Naive thymus-derived CD8-positive, alpha-beta T cell (primary cell): ENCODE measurements at regions not wholly inside any gene's neighbourhood (a gene's known extent, or its start where the extent isn't known, plus 50 kb on each side); places are given as distances from the start of the nearest gene placed in this dataset.

Experiments
- ATAC-seq, 2 donors: fragments of 150-1000 bp; cut with Tn5 transposase in 1 of 2; sonication (Bioruptor Pico), chemical (Tn5 transposase) in 1 of 2; 1 replicate in 1 of 2; 2 replicates in 1 of 2; pipeline ENCODE4 v1.10.0; 2021; ENCODE audit warnings: mild to moderate bottlenecking in 2 of 2, moderate library complexity in 2 of 2
- POLR2A ChIA-PET: fragments of 350-600 bp; sonication (Branson Sonifier 250); formaldehyde crosslinking; loops from one replicate; lab custom pipeline; 2021; ENCODE audit warnings: antibody characterized with exemption; lab: Charles Lee
- DNase-seq, 10 donors: peaks; one replicate each; pipeline versions ENCODE4 v3.0.0 to v3.0.0-alpha.2; 2020 to 2022
- H3K27ac Mint-ChIP-seq, 10 donors: one replicate each; pipeline ENCODE4 v1.8.0; 2020 to 2022; ENCODE audit warnings: mild to moderate bottlenecking in 10 of 10, mixed read lengths in 10 of 10, moderate library complexity in 4 of 10, inconsistent platforms in 1 of 10
- H3K27me3 Mint-ChIP-seq, 5 donors: one replicate each; pipeline ENCODE4 v1.8.0; 2021 to 2022; ENCODE audit warnings: mixed read lengths in 5 of 5
- H3K36me3 Mint-ChIP-seq, 3 donors: one replicate each; pipeline ENCODE4 v1.8.0; 2020 to 2022; ENCODE audit warnings: mixed read lengths in 3 of 3, mild to moderate bottlenecking in 2 of 3, inconsistent platforms in 1 of 3
- H3K4me1 Mint-ChIP-seq, 4 donors: one replicate each; pipeline ENCODE4 v1.8.0; 2021 to 2022; ENCODE audit warnings: mixed read lengths in 4 of 4
- H3K4me3 Mint-ChIP-seq, 10 donors: one replicate each; pipeline ENCODE4 v1.8.0; 2020 to 2022; ENCODE audit warnings: mild to moderate bottlenecking in 10 of 10, mixed read lengths in 10 of 10, moderate library complexity in 6 of 10, inconsistent platforms in 1 of 10
- H3K9me3 Mint-ChIP-seq, 9 donors: one replicate each; pipeline ENCODE4 v1.8.0; 2020 to 2022; ENCODE audit warnings: mixed read lengths in 9 of 9, mild to moderate bottlenecking in 3 of 9, inconsistent platforms in 1 of 9, moderate library complexity in 1 of 9

GRCh38 chr2:234733795-234734600 is 217.8 kb upstream of the SH3BP4 start:
- H3K36me3 Mint-ChIP-seq: peaks cover 0 to 6% (median 4%) of the 10 kb centered on the region in 3 donors
- peaks cover 6 to 33% (median 23%) of the 10 kb centered on the region in 5 donors for H3K27me3 Mint-ChIP-seq
- DNase-seq (no peak), ATAC-seq (no peak)
- H3K4me1 Mint-ChIP-seq: no peaks in the 10 kb centered on the region
- no peak overlapping the region for H3K4me3 Mint-ChIP-seq
- no peak overlapping the region for H3K27ac Mint-ChIP-seq
- peaks cover 0 to 21% (median 10%) of the 10 kb centered on the region in 9 donors for H3K9me3 Mint-ChIP-seq
- POLR2A ChIA-PET: no interaction called here

GRCh38 chr2:234733093-234733489 is 218.7 kb upstream of the SH3BP4 start:
- POLR2A ChIA-PET: no interaction called here
- Mint-ChIP-seq H3K27ac (no peak overlapping the region), H3K36me3 (peaks cover 0 to 6% (median 4%) of the 10 kb centered on the region in 3 donors), H3K9me3 (peaks cover 0 to 21% (median 10%) of the 10 kb centered on the region in 9 donors), H3K4me3 (no peak overlapping the region), H3K4me1 (no peaks in the 10 kb centered on the region), H3K27me3 (peaks cover 6 to 24% (median 17%) of the 10 kb centered on the region in 5 donors)
- DNase-seq (no peak), ATAC-seq (no peak)

GRCh38 chr2:234732404-234733092 is 219.3 kb upstream of the SH3BP4 start:
- Mint-ChIP-seq H3K27ac (no peak overlapping the region), H3K27me3 (peaks cover 5 to 19% (median 11%) of the 10 kb centered on the region in 5 donors), H3K4me3 (no peak overlapping the region), H3K36me3 (peaks cover 0 to 6% (median 4%) of the 10 kb centered on the region in 3 donors), H3K4me1 (no peaks in the 10 kb centered on the region), H3K9me3 (peaks cover 0 to 21% (median 10%) of the 10 kb centered on the region in 9 donors)
- ATAC-seq (no peak), DNase-seq (no peak)
- POLR2A ChIA-PET: no interaction called here

GRCh38 chr2:234731236-234731635 is 220.6 kb upstream of the SH3BP4 start:
- POLR2A ChIA-PET: no interaction called here
- Mint-ChIP-seq H3K4me1 (no peaks in the 10 kb centered on the region), H3K9me3 (peaks cover 0 to 20% (median 9%) of the 10 kb centered on the region in 9 donors), H3K36me3 (peaks cover 0 to 6% (median 4%) of the 10 kb centered on the region in 3 donors), H3K4me3 (no peak overlapping the region), H3K27me3 (peaks cover 4 to 13% (median 7%) of the 10 kb centered on the region in 5 donors), H3K27ac (no peak overlapping the region)
- ATAC-seq (no peak), DNase-seq (no peak)

GRCh38 chr2:234730066-234730640 is 221.7 kb upstream of the SH3BP4 start:
- Mint-ChIP-seq H3K27ac (no peak overlapping the region), H3K4me3 (no peak overlapping the region), H3K27me3 (peaks cover 4 to 13% (median 7%) of the 10 kb centered on the region in 5 donors), H3K4me1 (no peaks in the 10 kb centered on the region), H3K9me3 (peaks cover 0 to 9% (median 5%) of the 10 kb centered on the region in 9 donors), H3K36me3 (peaks cover 0 to 4% (median 2%) of the 10 kb centered on the region in 3 donors)
- DNase-seq (no peak), ATAC-seq (no peak)
- POLR2A ChIA-PET: interaction anchor here (0.7 kb wide), 1 partner anchor 707 kb away, joined by 3 read pairs; no protein-coding TSS in a partner anchor

- H3K9me3 Mint-ChIP-seq: no peaks in the 10 kb centered on the region
- no peaks in the 10 kb centered on the region for H3K36me3 Mint-ChIP-seq
- ATAC-seq (no peak), DNase-seq (no peak)
- peaks cover 0 to 6% (median under 1%) of the 10 kb centered on the region in 5 donors for H3K27me3 Mint-ChIP-seq
- no peak overlapping the region for H3K4me3 Mint-ChIP-seq
- POLR2A ChIA-PET: no interaction called here
- H3K27ac Mint-ChIP-seq: no peak overlapping the region
- H3K4me1 Mint-ChIP-seq: no peaks in the 10 kb centered on the region
These were observed 226.1 kb upstream of the SH3BP4 start for GRCh38 chr2:234725528-234726264.

GRCh38 chr2:234724850-234725249 is 227.0 kb upstream of the SH3BP4 start:
- POLR2A ChIA-PET: no interaction called here
- no peaks in the 10 kb centered on the region for H3K4me1 Mint-ChIP-seq
- H3K27me3 Mint-ChIP-seq: peaks cover 0 to 6% (median 5%) of the 10 kb centered on the region in 5 donors
- H3K4me3 Mint-ChIP-seq: no peak overlapping the region
- H3K36me3 Mint-ChIP-seq: no peaks in the 10 kb centered on the region
- no peak for ATAC-seq
- H3K27ac Mint-ChIP-seq: no peak overlapping the region
- no peak for DNase-seq
- no peaks in the 10 kb centered on the region for H3K9me3 Mint-ChIP-seq

- Mint-ChIP-seq H3K27me3 (peaks cover 0 to 6% (median 5%) of the 10 kb centered on the region in 5 donors), H3K36me3 (no peaks in the 10 kb centered on the region), H3K9me3 (no peaks in the 10 kb centered on the region), H3K27ac (no peak overlapping the region), H3K4me3 (no peak overlapping the region), H3K4me1 (no peaks in the 10 kb centered on the region)
- POLR2A ChIA-PET: no interaction called here
- no peak for ATAC-seq
- DNase-seq: no peak
These were observed 226.5 kb upstream of the ARL4C start for GRCh38 chr2:234723400-234723799.

GRCh38 chr2:234722176-234722575 is 225.3 kb upstream of the ARL4C start:
- Mint-ChIP-seq H3K27me3 (peaks cover 3 to 7% (median 6%) of the 10 kb centered on the region in 5 donors), H3K4me1 (no peaks in the 10 kb centered on the region), H3K27ac (no peak overlapping the region), H3K36me3 (no peaks in the 10 kb centered on the region), H3K9me3 (no peaks in the 10 kb centered on the region), H3K4me3 (no peak overlapping the region)
- ATAC-seq (no peak), DNase-seq (no peak)
- POLR2A ChIA-PET: no interaction called here

- Mint-ChIP-seq H3K36me3 (no peaks in the 10 kb centered on the region), H3K4me3 (no peak overlapping the region), H3K4me1 (no peaks in the 10 kb centered on the region), H3K27ac (no peak overlapping the region), H3K27me3 (peaks cover 3 to 24% (median 18%) of the 10 kb centered on the region in 5 donors), H3K9me3 (no peaks in the 10 kb centered on the region)
- ATAC-seq (no peak), DNase-seq (no peak)
- POLR2A ChIA-PET: no interaction called here
These were observed 222.3 kb upstream of the ARL4C start for GRCh38 chr2:234719116-234719716.

- DNase-seq (no peak), ATAC-seq (no peak)
- H3K36me3 Mint-ChIP-seq: no peaks in the 10 kb centered on the region
- POLR2A ChIA-PET: no interaction called here
- H3K27me3 Mint-ChIP-seq: peaks cover 8 to 27% (median 24%) of the 10 kb centered on the region in 5 donors
- H3K9me3 Mint-ChIP-seq: no peaks in the 10 kb centered on the region
- no peaks in the 10 kb centered on the region for H3K4me1 Mint-ChIP-seq
- no peak overlapping the region for H3K27ac Mint-ChIP-seq
- H3K4me3 Mint-ChIP-seq: no peak overlapping the region
These were observed 219.4 kb upstream of the ARL4C start for GRCh38 chr2:234716271-234716670.

- DNase-seq: no peak
- Mint-ChIP-seq H3K27me3 (peaks cover 7 to 27% (median 24%) of the 10 kb centered on the region in 5 donors), H3K27ac (peak overlapping the region in 1 of 10 donors; percentile 37), H3K4me3 (no peak overlapping the region), H3K4me1 (no peaks in the 10 kb centered on the region), H3K9me3 (no peaks in the 10 kb centered on the region), H3K36me3 (no peaks in the 10 kb centered on the region)
- no peak for ATAC-seq
- POLR2A ChIA-PET: no interaction called here
These were observed 218.9 kb upstream of the ARL4C start for GRCh38 chr2:234715671-234716250.
